ENCODE measurements at regions not wholly inside any gene's neighbourhood (a gene's known extent, or its start where the extent isn't known, plus 50 kb on each side); places are given as distances from the start of the nearest gene placed in this dataset.

- Histone ChIP-seq H3K79me2 (no peaks in the 10 kb centered on the region), H3K27me3 (peaks cover 4% of the 10 kb centered on the region), H3K36me3 (replicated peaks; ENCODE audit: insufficient read depth, low read depth) (no peaks in the 10 kb centered on the region), H3K9me3 (ENCODE audit: low read depth) (no peaks in the 10 kb centered on the region), H3K4me3 (no peak overlapping the region), H2AFZ (no peak overlapping the region), H4K20me1 (ENCODE audit: insufficient read depth, poor library complexity, severe bottlenecking) (no peaks in the 10 kb centered on the region), H3K9me2 (replicated peaks; ENCODE audit: insufficient read depth) (no peaks in the 10 kb centered on the region), H3K4me1 (ENCODE audit: insufficient read depth) (no peaks in the 10 kb centered on the region), H3K4me2 (no peak overlapping the region), H3K27ac (no peak overlapping the region)
- TF ChIP-seq EZH2 (IDR thresholded peaks at IDR 0.05; ENCODE audit: borderline replicate concordance) (no peak), EZH2phosphoT487 (IDR thresholded peaks at IDR 0.05; ENCODE audit: low read depth, severe bottlenecking, unreplicated experiment) (no peak)
- TF ChIP-seq, protein P1, sequence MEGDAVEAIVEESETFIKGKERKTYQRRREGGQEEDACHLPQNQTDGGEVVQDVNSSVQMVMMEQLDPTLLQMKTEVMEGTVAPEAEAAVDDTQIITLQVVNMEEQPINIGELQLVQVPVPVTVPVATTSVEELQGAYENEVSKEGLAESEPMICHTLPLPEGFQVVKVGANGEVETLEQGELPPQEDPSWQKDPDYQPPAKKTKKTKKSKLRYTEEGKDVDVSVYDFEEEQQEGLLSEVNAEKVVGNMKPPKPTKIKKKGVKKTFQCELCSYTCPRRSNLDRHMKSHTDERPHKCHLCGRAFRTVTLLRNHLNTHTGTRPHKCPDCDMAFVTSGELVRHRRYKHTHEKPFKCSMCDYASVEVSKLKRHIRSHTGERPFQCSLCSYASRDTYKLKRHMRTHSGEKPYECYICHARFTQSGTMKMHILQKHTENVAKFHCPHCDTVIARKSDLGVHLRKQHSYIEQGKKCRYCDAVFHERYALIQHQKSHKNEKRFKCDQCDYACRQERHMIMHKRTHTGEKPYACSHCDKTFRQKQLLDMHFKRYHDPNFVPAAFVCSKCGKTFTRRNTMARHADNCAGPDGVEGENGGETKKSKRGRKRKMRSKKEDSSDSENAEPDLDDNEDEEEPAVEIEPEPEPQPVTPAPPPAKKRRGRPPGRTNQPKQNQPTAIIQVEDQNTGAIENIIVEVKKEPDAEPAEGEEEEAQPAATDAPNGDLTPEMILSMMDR (IDR thresholded peaks at IDR 0.05; ENCODE audit: poor library complexity) = no peak
- 19% methylated on average over 2 of the region's 2 CpGs for WGBS (ENCODE audit: low lambda C conversion rate, missing lambda C conversion rate)
- DNase-seq (ENCODE audit: low spot score) = no peak
Observed at GRCh38 chr11:15558513-15559181, 443.9 kb downstream of the INSC start.

GRCh38 chr11:15560689-15561467 lies 446.2 kb downstream of the INSC start:
- TF ChIP-seq, protein P1 (IDR thresholded peaks at IDR 0.05; ENCODE audit: poor library complexity) = no peak
- TF ChIP-seq EZH2phosphoT487 (IDR thresholded peaks at IDR 0.05; ENCODE audit: low read depth, severe bottlenecking, unreplicated experiment) (no peak), EZH2 (IDR thresholded peaks at IDR 0.05; ENCODE audit: borderline replicate concordance) (no peak)
- WGBS (ENCODE audit: low lambda C conversion rate, missing lambda C conversion rate) = 94% methylated on average over 34 of the region's 52 CpGs
- H3K27me3 ChIP-seq = peaks cover 4% of the 10 kb centered on the region

DNA sequence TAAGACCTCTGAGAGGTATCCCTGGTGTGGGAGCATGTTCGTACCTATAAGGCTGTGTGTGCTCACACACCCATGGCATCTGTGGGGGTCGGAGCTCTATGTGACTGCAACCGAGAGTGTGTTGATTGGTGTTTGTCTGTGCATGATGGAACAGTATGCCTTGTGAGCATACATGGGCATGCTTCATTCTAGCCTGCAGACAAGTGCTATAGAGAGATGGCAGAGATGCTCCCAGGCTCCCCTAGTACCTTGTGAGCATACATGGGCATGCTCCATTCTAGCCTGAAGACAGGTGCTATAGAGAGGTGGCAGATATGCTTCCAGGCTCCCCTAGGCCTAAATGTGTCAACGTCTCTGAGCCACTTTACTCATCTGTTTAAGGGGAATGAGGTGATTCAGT lies 447.5 kb downstream of the INSC start:
- no peaks in the 10 kb centered on the region for H3K79me2 ChIP-seq
- H2AFZ ChIP-seq = no peak overlapping the region
- H3K9me2 ChIP-seq (replicated peaks; ENCODE audit: insufficient read depth) = no peaks in the 10 kb centered on the region
- H3K4me1 ChIP-seq (ENCODE audit: insufficient read depth) = no peaks in the 10 kb centered on the region
- H3K4me2 ChIP-seq = no peak overlapping the region
- no peaks in the 10 kb centered on the region for H4K20me1 ChIP-seq (ENCODE audit: insufficient read depth, poor library complexity, severe bottlenecking)
- H3K36me3 ChIP-seq (replicated peaks; ENCODE audit: insufficient read depth, low read depth) = no peaks in the 10 kb centered on the region
- no peak overlapping the region for H3K27ac ChIP-seq
- DNase-seq (ENCODE audit: low spot score) = no peak
- no peak for TF ChIP-seq EZH2 (IDR thresholded peaks at IDR 0.05; ENCODE audit: borderline replicate concordance)
- no peak for TF ChIP-seq EZH2phosphoT487 (IDR thresholded peaks at IDR 0.05; ENCODE audit: low read depth, severe bottlenecking, unreplicated experiment)
- TF ChIP-seq, protein P1 (IDR thresholded peaks at IDR 0.05; ENCODE audit: poor library complexity) = no peak
- H3K27me3 ChIP-seq = peaks cover 4% of the 10 kb centered on the region
- H3K9me3 ChIP-seq (ENCODE audit: low read depth) = no peaks in the 10 kb centered on the region
- WGBS (ENCODE audit: low lambda C conversion rate, missing lambda C conversion rate) = 89% methylated on average over 4 of the region's 4 CpGs
- H3K4me3 ChIP-seq = no peak overlapping the region

More at GRCh38 chr11:15560689-15561467, 446.2 kb downstream of the INSC start:
- no peak overlapping the region for H3K4me2 ChIP-seq
- no peaks in the 10 kb centered on the region for H3K4me1 ChIP-seq (ENCODE audit: insufficient read depth)
- H3K36me3 ChIP-seq (replicated peaks; ENCODE audit: insufficient read depth, low read depth) = no peaks in the 10 kb centered on the region
- H3K4me3 ChIP-seq = no peak overlapping the region
- no peaks in the 10 kb centered on the region for H3K9me3 ChIP-seq (ENCODE audit: low read depth)
- DNase-seq (ENCODE audit: low spot score) = no peak
- no peak overlapping the region for H2AFZ ChIP-seq
- H3K79me2 ChIP-seq = no peaks in the 10 kb centered on the region
- no peaks in the 10 kb centered on the region for H4K20me1 ChIP-seq (ENCODE audit: insufficient read depth, poor library complexity, severe bottlenecking)
- no peaks in the 10 kb centered on the region for H3K9me2 ChIP-seq (replicated peaks; ENCODE audit: insufficient read depth)
- H3K27ac ChIP-seq = no peak overlapping the region
